Endothelial cell of umbilical vein (primary cell): ENCODE measurements at regions not wholly inside any gene's neighbourhood (a gene's known extent, or its start where the extent isn't known, plus 50 kb on each side); places are given as distances from the start of the nearest gene placed in this dataset.

Experiments
- CTCF ChIP-seq, 2 donors: IDR thresholded peaks; 1 replicate in 1 of 2; 2 replicates in 1 of 2; pipeline ENCODE4 v1.5.1; 2011; ENCODE audit warnings: low read length in 2 of 2, mild to moderate bottlenecking in 2 of 2, moderate library complexity in 2 of 2, control low read depth in 1 of 2, inconsistent platforms in 1 of 2, low read depth in 1 of 2; ENCODE audit not compliant: insufficient read depth in 1 of 2; ENCODE audit errors: extremely low read depth in 1 of 2
- POLR2A ChIP-seq: IDR thresholded peaks from 2 replicates; pipeline ENCODE4 v1.6.1; 2012; ENCODE audit warnings: low read depth, mild to moderate bottlenecking, control low read depth, low read length

GRCh38 chr16:17647879-17648872 lies 177.4 kb upstream of the XYLT1 start:
- TF ChIP-seq CTCF (IDR thresholded peaks at IDR 0.05; ENCODE audit: extremely low read depth in 1 of 2, insufficient read depth in 1 of 2, low read depth in 1 of 2, low read length in 2 of 2): no peak
- TF ChIP-seq POLR2A: no peak
